ENCODE measurements at regions not wholly inside any gene's neighbourhood (a gene's known extent, or its start where the extent isn't known, plus 50 kb on each side); places are given as distances from the start of the nearest gene placed in this dataset.

- TF ChIP-seq CEBPB (IDR thresholded peaks at IDR 0.05), result no peak
- TF ChIP-seq MAX (IDR thresholded peaks at IDR 0.05), result no peak
- TF ChIP-seq CREB1 (IDR thresholded peaks at IDR 0.05; ENCODE audit: low read depth), result no peak
- TF ChIP-seq ZBTB7A (IDR thresholded peaks at IDR 0.05; ENCODE audit: low read depth), result no peak
- TF ChIP-seq NFIC (IDR thresholded peaks at IDR 0.05), result no peak
- no peak for TF ChIP-seq REST (IDR thresholded peaks at IDR 0.05; ENCODE audit: low read depth)
- TF ChIP-seq TEAD4 (IDR thresholded peaks at IDR 0.05), result no peak
- TF ChIP-seq TAF1 (IDR thresholded peaks at IDR 0.05; ENCODE audit: low read depth), result no peak
- no peak for TF ChIP-seq USF1 (IDR thresholded peaks at IDR 0.05)
- TF ChIP-seq EGR1 (IDR thresholded peaks at IDR 0.05), result no peak
- TF ChIP-seq RAD21 (IDR thresholded peaks at IDR 0.05; ENCODE audit: low read depth), result no peak
- TF ChIP-seq TCF12 (IDR thresholded peaks at IDR 0.05; ENCODE audit: low read depth), result no peak
- no peak for TF ChIP-seq EP300 (IDR thresholded peaks at IDR 0.05; ENCODE audit: borderline replicate concordance)
- no peak for TF ChIP-seq FOXM1 (IDR thresholded peaks at IDR 0.05; ENCODE audit: borderline replicate concordance, low read depth)
- TF ChIP-seq YY1 (IDR thresholded peaks at IDR 0.05; ENCODE audit: low read depth), result no peak
Observed at GRCh38 chr1:177809819-177810218, 160.0 kb downstream of the SEC16B start.

- no peak for TF ChIP-seq CEBPB (IDR thresholded peaks at IDR 0.05)
- no peak for TF ChIP-seq EGR1 (IDR thresholded peaks at IDR 0.05)
- no peak for TF ChIP-seq RAD21 (IDR thresholded peaks at IDR 0.05; ENCODE audit: low read depth)
- no peak for TF ChIP-seq FOXM1 (IDR thresholded peaks at IDR 0.05; ENCODE audit: borderline replicate concordance, low read depth)
- no peak for TF ChIP-seq ZBTB7A (IDR thresholded peaks at IDR 0.05; ENCODE audit: low read depth)
- no peak for TF ChIP-seq REST (IDR thresholded peaks at IDR 0.05; ENCODE audit: low read depth)
- TF ChIP-seq USF1 (IDR thresholded peaks at IDR 0.05), result no peak
- TF ChIP-seq TEAD4 (IDR thresholded peaks at IDR 0.05), result no peak
- TF ChIP-seq EP300 (IDR thresholded peaks at IDR 0.05; ENCODE audit: borderline replicate concordance), result no peak
- no peak for TF ChIP-seq TCF12 (IDR thresholded peaks at IDR 0.05; ENCODE audit: low read depth)
- no peak for TF ChIP-seq NFIC (IDR thresholded peaks at IDR 0.05)
Observed at GRCh38 chr1:177802304-177802703, 167.6 kb downstream of the SEC16B start.

- TF ChIP-seq EP300 (IDR thresholded peaks at IDR 0.05; ENCODE audit: borderline replicate concordance), result no peak
- no peak for TF ChIP-seq USF1 (IDR thresholded peaks at IDR 0.05)
- no peak for TF ChIP-seq REST (IDR thresholded peaks at IDR 0.05; ENCODE audit: low read depth)
- no peak for TF ChIP-seq NFIC (IDR thresholded peaks at IDR 0.05)
- no peak for TF ChIP-seq MAX (IDR thresholded peaks at IDR 0.05)
- TF ChIP-seq TEAD4 (IDR thresholded peaks at IDR 0.05), result no peak
- TF ChIP-seq CREB1 (IDR thresholded peaks at IDR 0.05; ENCODE audit: low read depth), result no peak
- no peak for TF ChIP-seq YY1 (IDR thresholded peaks at IDR 0.05; ENCODE audit: low read depth)
- no peak for TF ChIP-seq RAD21 (IDR thresholded peaks at IDR 0.05; ENCODE audit: low read depth)
- no peak for TF ChIP-seq TCF12 (IDR thresholded peaks at IDR 0.05; ENCODE audit: low read depth)
- TF ChIP-seq ZBTB7A (IDR thresholded peaks at IDR 0.05; ENCODE audit: low read depth), result no peak
- no peak for TF ChIP-seq FOXM1 (IDR thresholded peaks at IDR 0.05; ENCODE audit: borderline replicate concordance, low read depth)
- TF ChIP-seq TAF1 (IDR thresholded peaks at IDR 0.05; ENCODE audit: low read depth), result no peak
- no peak for TF ChIP-seq CEBPB (IDR thresholded peaks at IDR 0.05)
- TF ChIP-seq EGR1 (IDR thresholded peaks at IDR 0.05), result no peak
Observed at GRCh38 chr1:177801790-177802189, 168.1 kb downstream of the SEC16B start.
